ENCODE measurements at regions not wholly inside any gene's neighbourhood (a gene's known extent, or its start where the extent isn't known, plus 50 kb on each side); places are given as distances from the start of the nearest gene placed in this dataset.

- Histone ChIP-seq H3K9ac (ENCODE audit: low read depth in 1 of 2, low read length in 2 of 2) (no peak overlapping the region), H3K4me3 (ENCODE audit: low read depth in 1 of 2, low read length in 2 of 2) (no peak overlapping the region), H3K27me3 (ENCODE audit: control insufficient read depth in 1 of 2, insufficient read depth in 2 of 2, low read length in 2 of 2) (peaks cover 0 to 7% of the 10 kb centered on the region in 2 donors), H3K36me3 (ENCODE audit: control insufficient read depth in 1 of 2, insufficient read depth in 2 of 2, low read length in 2 of 2) (no peaks in the 10 kb centered on the region), H3K4me1 (ENCODE audit: control insufficient read depth in 1 of 2, insufficient read depth in 2 of 2, low read length in 2 of 2) (no peaks in the 10 kb centered on the region), H3K9me3 (ENCODE audit: control insufficient read depth in 1 of 2, low read length in 2 of 2) (no peaks in the 10 kb centered on the region), H3K27ac (ENCODE audit: low read depth, low read length) (no peak overlapping the region)
Observed at GRCh38 chr2:10977003-10977402, 65.3 kb downstream of the KCNF1 start.

GRCh38 chr2:10977621-10978020 lies 65.9 kb downstream of the KCNF1 start:
- Histone ChIP-seq H3K4me1 (ENCODE audit: control insufficient read depth in 1 of 2, insufficient read depth in 2 of 2, low read length in 2 of 2) (no peaks in the 10 kb centered on the region), H3K9ac (ENCODE audit: low read depth in 1 of 2, low read length in 2 of 2) (no peak overlapping the region), H3K27ac (ENCODE audit: low read depth, low read length) (no peak overlapping the region), H3K27me3 (ENCODE audit: control insufficient read depth in 1 of 2, insufficient read depth in 2 of 2, low read length in 2 of 2) (peaks cover 0 to 7% of the 10 kb centered on the region in 2 donors), H3K9me3 (ENCODE audit: control insufficient read depth in 1 of 2, low read length in 2 of 2) (no peaks in the 10 kb centered on the region), H3K36me3 (ENCODE audit: control insufficient read depth in 1 of 2, insufficient read depth in 2 of 2, low read length in 2 of 2) (no peaks in the 10 kb centered on the region), H3K4me3 (ENCODE audit: low read depth in 1 of 2, low read length in 2 of 2) (no peak overlapping the region)

GRCh38 chr2:10978090-10978670 lies 66.4 kb downstream of the KCNF1 start:
- Histone ChIP-seq H3K9me3 (ENCODE audit: control insufficient read depth in 1 of 2, low read length in 2 of 2) (no peaks in the 10 kb centered on the region), H3K27me3 (ENCODE audit: control insufficient read depth in 1 of 2, insufficient read depth in 2 of 2, low read length in 2 of 2) (peaks cover 0 to 7% of the 10 kb centered on the region in 2 donors), H3K27ac (ENCODE audit: low read depth, low read length) (no peak overlapping the region), H3K9ac (ENCODE audit: low read depth in 1 of 2, low read length in 2 of 2) (no peak overlapping the region), H3K36me3 (ENCODE audit: control insufficient read depth in 1 of 2, insufficient read depth in 2 of 2, low read length in 2 of 2) (no peaks in the 10 kb centered on the region), H3K4me1 (ENCODE audit: control insufficient read depth in 1 of 2, insufficient read depth in 2 of 2, low read length in 2 of 2) (no peaks in the 10 kb centered on the region), H3K4me3 (ENCODE audit: low read depth in 1 of 2, low read length in 2 of 2) (no peak overlapping the region)

GRCh38 chr2:10980071-10980470 lies 68.3 kb downstream of the KCNF1 start:
- no peak overlapping the region for H3K4me3 ChIP-seq (ENCODE audit: low read depth in 1 of 2, low read length in 2 of 2)
- H3K36me3 ChIP-seq (ENCODE audit: control insufficient read depth in 1 of 2, insufficient read depth in 2 of 2, low read length in 2 of 2): no peaks in the 10 kb centered on the region
- peaks cover 0 to 7% of the 10 kb centered on the region in 2 donors for H3K27me3 ChIP-seq (ENCODE audit: control insufficient read depth in 1 of 2, insufficient read depth in 2 of 2, low read length in 2 of 2)
- no peak overlapping the region for H3K27ac ChIP-seq (ENCODE audit: low read depth, low read length)
- H3K9ac ChIP-seq (ENCODE audit: low read depth in 1 of 2, low read length in 2 of 2): no peak overlapping the region
- no peaks in the 10 kb centered on the region for H3K9me3 ChIP-seq (ENCODE audit: control insufficient read depth in 1 of 2, low read length in 2 of 2)
- no peaks in the 10 kb centered on the region for H3K4me1 ChIP-seq (ENCODE audit: control insufficient read depth in 1 of 2, insufficient read depth in 2 of 2, low read length in 2 of 2)

- Histone ChIP-seq H3K27me3 (ENCODE audit: control insufficient read depth in 1 of 2, insufficient read depth in 2 of 2, low read length in 2 of 2) (peaks cover 0 to 7% of the 10 kb centered on the region in 2 donors), H3K27ac (ENCODE audit: low read depth, low read length) (no peak overlapping the region), H3K4me1 (ENCODE audit: control insufficient read depth in 1 of 2, insufficient read depth in 2 of 2, low read length in 2 of 2) (no peaks in the 10 kb centered on the region), H3K9me3 (ENCODE audit: control insufficient read depth in 1 of 2, low read length in 2 of 2) (no peaks in the 10 kb centered on the region), H3K4me3 (ENCODE audit: low read depth in 1 of 2, low read length in 2 of 2) (no peak overlapping the region), H3K36me3 (ENCODE audit: control insufficient read depth in 1 of 2, insufficient read depth in 2 of 2, low read length in 2 of 2) (no peaks in the 10 kb centered on the region), H3K9ac (ENCODE audit: low read depth in 1 of 2, low read length in 2 of 2) (no peak overlapping the region)
Observed at GRCh38 chr2:10980886-10981425, 69.2 kb downstream of the KCNF1 start.

- Histone ChIP-seq H3K27me3 (ENCODE audit: control insufficient read depth in 1 of 2, insufficient read depth in 2 of 2, low read length in 2 of 2) (peaks cover 0 to 7% of the 10 kb centered on the region in 2 donors), H3K4me1 (ENCODE audit: control insufficient read depth in 1 of 2, insufficient read depth in 2 of 2, low read length in 2 of 2) (no peaks in the 10 kb centered on the region), H3K9ac (ENCODE audit: low read depth in 1 of 2, low read length in 2 of 2) (no peak overlapping the region), H3K36me3 (ENCODE audit: control insufficient read depth in 1 of 2, insufficient read depth in 2 of 2, low read length in 2 of 2) (no peaks in the 10 kb centered on the region), H3K27ac (ENCODE audit: low read depth, low read length) (no peak overlapping the region), H3K4me3 (ENCODE audit: low read depth in 1 of 2, low read length in 2 of 2) (no peak overlapping the region), H3K9me3 (ENCODE audit: control insufficient read depth in 1 of 2, low read length in 2 of 2) (no peaks in the 10 kb centered on the region)
Observed at GRCh38 chr2:10981451-10981850, 69.7 kb downstream of the KCNF1 start.

GRCh38 chr2:10981941-10982431 lies 70.3 kb downstream of the KCNF1 start:
- Histone ChIP-seq H3K4me1 (ENCODE audit: control insufficient read depth in 1 of 2, insufficient read depth in 2 of 2, low read length in 2 of 2) (no peaks in the 10 kb centered on the region), H3K9ac (ENCODE audit: low read depth in 1 of 2, low read length in 2 of 2) (no peak overlapping the region), H3K9me3 (ENCODE audit: control insufficient read depth in 1 of 2, low read length in 2 of 2) (no peaks in the 10 kb centered on the region), H3K4me3 (ENCODE audit: low read depth in 1 of 2, low read length in 2 of 2) (no peak overlapping the region), H3K27me3 (ENCODE audit: control insufficient read depth in 1 of 2, insufficient read depth in 2 of 2, low read length in 2 of 2) (peaks cover 0 to 7% of the 10 kb centered on the region in 2 donors), H3K36me3 (ENCODE audit: control insufficient read depth in 1 of 2, insufficient read depth in 2 of 2, low read length in 2 of 2) (no peaks in the 10 kb centered on the region), H3K27ac (ENCODE audit: low read depth, low read length) (no peak overlapping the region)

GRCh38 chr2:10982931-10983701 lies 71.4 kb downstream of the KCNF1 start:
- no peak overlapping the region for H3K9ac ChIP-seq (ENCODE audit: low read depth in 1 of 2, low read length in 2 of 2)
- H3K9me3 ChIP-seq (ENCODE audit: control insufficient read depth in 1 of 2, low read length in 2 of 2): no peaks in the 10 kb centered on the region
- H3K4me3 ChIP-seq (ENCODE audit: low read depth in 1 of 2, low read length in 2 of 2): no peak overlapping the region
- H3K27me3 ChIP-seq (ENCODE audit: control insufficient read depth in 1 of 2, insufficient read depth in 2 of 2, low read length in 2 of 2): peaks cover 0 to 7% of the 10 kb centered on the region in 2 donors
- H3K27ac ChIP-seq (ENCODE audit: low read depth, low read length): peak overlapping the region; percentile 27
- H3K4me1 ChIP-seq (ENCODE audit: control insufficient read depth in 1 of 2, insufficient read depth in 2 of 2, low read length in 2 of 2): no peaks in the 10 kb centered on the region
- H3K36me3 ChIP-seq (ENCODE audit: control insufficient read depth in 1 of 2, insufficient read depth in 2 of 2, low read length in 2 of 2): no peaks in the 10 kb centered on the region

GRCh38 chr2:10983711-10984110 lies 72.0 kb downstream of the KCNF1 start:
- Histone ChIP-seq H3K27me3 (ENCODE audit: control insufficient read depth in 1 of 2, insufficient read depth in 2 of 2, low read length in 2 of 2) (peaks cover 0 to 4% of the 10 kb centered on the region in 2 donors), H3K9ac (ENCODE audit: low read depth in 1 of 2, low read length in 2 of 2) (no peak overlapping the region), H3K27ac (ENCODE audit: low read depth, low read length) (peak overlapping the region; percentile 27)

GRCh38 chr2:10984418-10985135 lies 72.8 kb downstream of the KCNF1 start:
- Histone ChIP-seq H3K4me1 (ENCODE audit: control insufficient read depth in 1 of 2, insufficient read depth in 2 of 2, low read length in 2 of 2) (no peaks in the 10 kb centered on the region), H3K9me3 (ENCODE audit: control insufficient read depth in 1 of 2, low read length in 2 of 2) (no peaks in the 10 kb centered on the region), H3K9ac (ENCODE audit: low read depth in 1 of 2, low read length in 2 of 2) (no peak overlapping the region), H3K4me3 (ENCODE audit: low read depth in 1 of 2, low read length in 2 of 2) (no peak overlapping the region), H3K27ac (ENCODE audit: low read depth, low read length) (no peak overlapping the region), H3K36me3 (ENCODE audit: control insufficient read depth in 1 of 2, insufficient read depth in 2 of 2, low read length in 2 of 2) (no peaks in the 10 kb centered on the region), H3K27me3 (ENCODE audit: control insufficient read depth in 1 of 2, insufficient read depth in 2 of 2, low read length in 2 of 2) (no peaks in the 10 kb centered on the region)

More at GRCh38 chr2:10983711-10984110, 72.0 kb downstream of the KCNF1 start:
- Histone ChIP-seq H3K4me3 (ENCODE audit: low read depth in 1 of 2, low read length in 2 of 2) (no peak overlapping the region), H3K36me3 (ENCODE audit: control insufficient read depth in 1 of 2, insufficient read depth in 2 of 2, low read length in 2 of 2) (no peaks in the 10 kb centered on the region), H3K4me1 (ENCODE audit: control insufficient read depth in 1 of 2, insufficient read depth in 2 of 2, low read length in 2 of 2) (no peaks in the 10 kb centered on the region), H3K9me3 (ENCODE audit: control insufficient read depth in 1 of 2, low read length in 2 of 2) (no peaks in the 10 kb centered on the region)
